HG03521 (cell line): ENCODE measurements at regions not wholly inside any gene's neighbourhood (a gene's known extent, or its start where the extent isn't known, plus 50 kb on each side); places are given as distances from the start of the nearest gene placed in this dataset.
"Not testable (repeated sequence)": the region's sequence is repeated elsewhere in the genome, so short reads cannot be mapped to it uniquely, and the experiment has no call there.

ENCODE experiments used
- ATAC-seq: cut with Tn5 transposase; IDR thresholded peaks from one replicate; pipeline ENCODE4 v1.9.1; 2021; ENCODE audit warnings: mild to moderate bottlenecking, moderate library complexity; ENCODE audit not compliant: unreplicated experiment

- ATAC-seq, result no peak
These were observed 268.0 kb upstream of the PROK2 start for GRCh38 chr3:72052841-72053409.

- no peak for ATAC-seq
These were observed 265.8 kb upstream of the PROK2 start for GRCh38 chr3:72050771-72051170.

GRCh38 chr3:72050048-72050632 lies 265.2 kb upstream of the PROK2 start:
- no peak for ATAC-seq

GRCh38 chr3:72049300-72049699 lies 264.4 kb upstream of the PROK2 start:
- no peak for ATAC-seq

GRCh38 chr3:72048873-72049272 lies 263.9 kb upstream of the PROK2 start:
- ATAC-seq, result no peak

- no peak for ATAC-seq
These were observed 262.4 kb upstream of the PROK2 start for GRCh38 chr3:72047221-72047871.

GRCh38 chr3:72044231-72044855 lies 259.4 kb upstream of the PROK2 start:
- no peak for ATAC-seq

GRCh38 chr3:72043204-72044133 lies 258.5 kb upstream of the PROK2 start:
- no peak for ATAC-seq

- no peak for ATAC-seq
These were observed 257.7 kb upstream of the PROK2 start for GRCh38 chr3:72042397-72043203.

- no peak for ATAC-seq
These were observed 256.6 kb upstream of the PROK2 start for GRCh38 chr3:72041511-72041910.

- no peak for ATAC-seq
These were observed 256.1 kb upstream of the PROK2 start for GRCh38 chr3:72041076-72041475.

GRCh38 chr3:72039677-72040076 lies 254.7 kb upstream of the PROK2 start:
- ATAC-seq, result no peak

GRCh38 chr3:72036899-72037298 lies 252.0 kb upstream of the PROK2 start:
- no peak for ATAC-seq

GRCh38 chr3:72035606-72036005 lies 250.7 kb upstream of the PROK2 start:
- ATAC-seq, result no peak

- no peak for ATAC-seq
These were observed 250.0 kb upstream of the PROK2 start for GRCh38 chr3:72034986-72035385.

GRCh38 chr3:72033666-72034428 lies 248.9 kb upstream of the PROK2 start:
- no peak for ATAC-seq

- no peak for ATAC-seq
These were observed 247.6 kb upstream of the PROK2 start for GRCh38 chr3:72032441-72033135.

- ATAC-seq, result no peak
These were observed 246.6 kb upstream of the PROK2 start for GRCh38 chr3:72031581-72031980.

- ATAC-seq, result not testable (repeated sequence)
These were observed 245.3 kb upstream of the PROK2 start for GRCh38 chr3:72030296-72030695.
